Middle frontal gyrus (tissue), 1 donor: ENCODE measurements at regions not wholly inside any gene's neighbourhood (a gene's known extent, or its start where the extent isn't known, plus 50 kb on each side); places are given as distances from the start of the nearest gene placed in this dataset.
"Not testable (repeated sequence)": the region's sequence is repeated elsewhere in the genome, so short reads cannot be mapped to it uniquely, and the experiment has no call there.

Experiments
- DNase-seq: peaks from one replicate; pipeline ENCODE4 v3.0.0-alpha.2; 2015; ENCODE audit warnings: low spot score; ENCODE audit errors: extremely low spot score

DNA sequence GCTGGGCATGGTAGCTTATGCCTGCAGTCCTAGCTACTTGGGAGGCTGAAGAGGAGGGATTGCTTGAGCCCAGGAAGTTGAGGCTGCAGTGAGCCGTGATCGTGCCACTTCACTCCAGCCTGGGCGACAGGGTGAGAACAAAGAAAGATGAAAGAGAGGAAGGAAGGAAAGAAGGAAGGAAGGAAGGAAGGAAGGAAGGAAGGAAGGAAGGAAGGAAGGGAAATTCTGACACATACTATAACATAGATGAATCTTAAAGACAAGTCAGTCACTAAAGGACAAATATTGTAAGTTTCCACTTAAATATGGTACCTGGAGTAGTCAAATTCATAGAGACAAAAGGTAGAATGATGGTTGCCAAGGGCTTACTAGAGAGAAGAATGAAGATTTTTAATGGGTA is 108.0 kb upstream of the CACHD1 start:
- DNase-seq, result no peak

DNA sequence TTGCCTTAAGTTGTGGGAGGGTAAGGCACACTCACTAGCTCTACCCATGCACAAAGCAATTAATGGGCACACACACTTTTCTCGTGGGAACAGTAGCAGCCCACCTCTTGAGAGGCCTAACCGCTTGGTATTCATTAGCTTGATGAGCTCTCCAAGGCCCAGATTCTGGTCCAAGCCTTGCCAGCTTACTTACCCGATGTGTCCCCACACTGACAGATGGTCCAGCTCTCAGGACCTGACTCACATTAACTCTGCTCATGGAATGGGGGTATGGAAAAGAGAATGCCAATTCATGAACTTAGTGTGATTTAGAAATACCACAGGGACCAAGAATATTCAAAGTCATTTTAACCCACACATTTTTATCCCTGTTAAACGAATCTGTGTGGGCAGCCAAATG is 106.8 kb upstream of the CACHD1 start:
- DNase-seq, result no peak

- DNase-seq, result peak; percentile 8
Measured at GRCh38 chr1:64363616-64364015, 106.3 kb upstream of the CACHD1 start.

DNA sequence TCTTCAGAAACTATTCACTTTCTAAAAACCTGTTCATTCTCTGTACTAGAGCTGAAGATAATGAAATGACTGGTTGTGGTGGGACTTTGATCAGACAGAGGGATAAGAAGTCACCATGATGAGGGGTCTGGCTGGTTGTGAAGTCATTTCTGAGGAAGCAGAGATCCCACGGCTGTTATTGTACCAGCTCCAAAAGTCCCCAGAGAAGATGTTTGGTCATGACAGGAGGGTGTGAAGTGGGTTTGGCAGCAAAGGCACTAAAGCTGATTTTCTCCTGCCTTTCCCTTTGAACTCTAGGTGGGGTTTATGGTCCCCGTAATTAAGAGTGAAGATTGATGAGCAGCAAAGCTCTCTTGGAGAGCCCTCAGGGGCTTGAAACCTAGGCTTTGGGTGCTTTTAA is 103.1 kb upstream of the CACHD1 start:
- DNase-seq, result no peak

DNA sequence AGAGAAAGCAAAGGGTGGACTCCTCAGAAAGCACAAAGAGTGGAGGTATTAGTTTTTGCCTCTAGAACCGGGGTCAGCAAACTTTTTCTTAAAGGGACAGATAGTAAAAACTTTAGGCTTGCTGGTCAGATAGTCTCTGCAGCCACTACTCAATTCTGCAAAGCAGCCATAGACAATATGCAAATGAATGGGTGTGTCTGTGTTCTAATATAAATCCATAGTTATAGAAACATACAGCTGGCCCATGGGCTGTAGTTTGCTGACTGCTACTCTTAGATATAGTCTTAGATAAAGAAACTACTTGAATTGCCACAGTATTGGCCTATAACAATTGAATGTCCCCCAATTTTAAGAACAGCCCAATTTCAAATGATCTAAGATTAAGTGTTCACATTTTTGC is 101.6 kb upstream of the CACHD1 start:
- no peak for DNase-seq

GRCh38 chr1:64378826-64379225 is 91.1 kb upstream of the CACHD1 start:
- DNase-seq, result no peak

DNA sequence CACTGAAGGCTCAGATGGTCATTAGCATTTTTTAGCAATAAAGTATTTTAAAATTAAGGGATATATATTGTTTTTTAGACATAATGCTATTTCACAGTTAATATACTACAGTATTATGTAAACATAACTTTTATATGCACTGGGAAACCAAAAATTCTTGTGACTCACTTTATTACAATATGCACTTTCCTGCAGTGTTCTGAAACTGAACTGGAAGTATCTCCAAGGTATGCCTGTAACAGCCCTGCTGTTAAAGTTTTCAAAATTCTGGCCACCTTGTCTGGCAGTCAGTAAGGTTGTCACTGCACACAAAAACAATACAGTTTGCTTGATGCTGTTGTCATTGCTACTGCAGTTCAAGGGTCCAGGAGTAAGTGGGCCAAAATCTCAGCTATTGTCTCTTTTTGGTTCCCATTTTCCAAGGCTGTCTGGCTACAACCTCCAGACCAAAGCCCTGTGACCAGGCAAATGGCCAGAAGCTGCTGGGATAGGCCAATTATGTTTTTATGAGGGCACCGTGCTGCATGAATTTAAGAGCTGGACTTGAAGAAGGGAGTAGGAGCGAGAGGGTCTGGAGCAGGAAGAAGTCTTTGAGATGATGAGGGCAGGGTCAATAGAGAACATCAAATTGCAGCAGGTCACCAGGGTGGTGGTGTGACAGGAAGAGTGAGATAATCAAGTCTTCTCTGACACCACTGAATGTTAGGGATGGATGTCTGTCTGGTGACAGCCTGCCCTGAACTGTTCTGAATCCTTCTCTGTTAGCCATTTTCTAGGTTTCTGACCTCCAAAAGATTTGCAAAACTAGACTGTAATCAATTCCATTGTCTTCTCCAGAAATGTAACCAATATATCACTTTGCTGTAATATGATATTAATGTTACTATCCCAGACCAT is 82.3 kb upstream of the CACHD1 start:
- no peak for DNase-seq

DNA sequence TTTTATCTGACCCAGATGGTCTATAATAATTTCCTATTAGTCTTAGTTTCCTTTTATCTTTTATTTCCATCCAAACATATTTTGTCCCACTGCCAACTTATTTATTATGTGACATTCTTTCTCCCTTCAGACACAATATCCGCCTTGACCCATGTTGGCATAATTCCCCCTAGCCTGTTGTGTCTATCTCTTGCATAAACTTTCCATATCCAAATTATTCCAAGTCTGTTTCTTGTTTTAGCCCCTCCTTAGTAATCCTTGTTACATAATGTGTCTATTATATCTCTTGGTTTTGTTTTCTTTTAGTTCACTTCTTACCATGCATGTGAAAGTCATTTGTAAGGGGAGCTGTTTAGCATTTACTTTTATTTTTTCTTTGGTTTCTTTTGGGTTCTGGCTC is 81.6 kb upstream of the CACHD1 start:
- no peak for DNase-seq

DNA sequence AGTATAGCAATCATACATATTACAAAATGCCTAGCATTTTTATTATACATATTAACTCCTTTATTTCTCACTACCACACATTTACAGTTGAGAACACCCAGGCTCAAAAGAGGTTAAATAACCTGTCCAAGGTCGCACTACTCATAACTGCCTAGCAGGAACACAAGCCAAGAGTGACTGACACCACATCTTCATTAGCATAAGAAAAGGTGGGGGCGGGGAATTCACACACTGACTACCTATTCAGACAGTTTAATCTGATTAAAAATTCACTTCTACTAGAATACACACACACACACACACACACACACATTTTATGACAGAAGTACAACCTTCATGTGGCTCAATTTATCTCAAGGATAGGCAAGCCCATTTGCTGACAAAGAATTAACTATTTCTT is 77.8 kb upstream of the CACHD1 start:
- DNase-seq, result no peak

DNA sequence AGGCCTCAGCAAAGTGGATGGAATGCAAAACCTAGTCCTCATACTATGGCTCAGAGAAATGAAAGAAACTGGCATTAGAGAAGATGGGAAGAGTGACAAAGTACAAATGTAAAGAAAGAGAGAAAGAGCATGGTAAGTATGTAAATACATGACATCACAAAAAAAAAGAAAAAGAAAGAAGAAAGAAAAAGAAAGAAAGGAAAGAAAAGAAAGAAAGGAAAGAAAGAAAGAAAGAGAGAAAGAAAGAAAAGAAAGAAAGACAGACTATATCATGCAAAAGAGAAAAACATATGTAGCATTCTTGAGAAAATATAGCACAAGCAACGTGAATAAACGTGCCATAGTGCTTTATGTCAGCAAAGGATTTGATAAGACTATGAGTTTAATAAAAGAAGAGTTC is 76.1 kb upstream of the CACHD1 start:
- no peak for DNase-seq

GRCh38 chr1:64396817-64397216 is 73.1 kb upstream of the CACHD1 start:
- no peak for DNase-seq

GRCh38 chr1:64397541-64397940 is 72.4 kb upstream of the CACHD1 start:
- no peak for DNase-seq

DNA sequence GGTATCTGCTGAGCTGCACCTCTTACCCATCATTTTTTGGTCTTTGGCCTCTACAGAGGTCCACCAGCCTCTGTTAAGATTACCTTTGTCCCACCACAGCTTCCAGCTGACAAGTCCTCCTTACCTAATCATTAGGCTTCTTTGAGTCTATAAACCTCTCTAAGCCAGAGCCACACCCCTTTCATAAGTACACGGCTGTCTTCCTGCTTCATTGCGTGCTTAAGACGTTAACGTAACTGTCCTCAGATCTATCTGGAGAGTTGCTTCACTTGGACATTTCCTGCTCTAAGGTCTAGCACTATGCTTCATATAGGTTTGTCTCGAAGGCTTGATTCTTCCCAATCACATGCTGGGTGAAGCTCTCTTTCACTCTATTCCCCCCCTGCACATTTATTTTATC is 71.0 kb upstream of the CACHD1 start:
- DNase-seq, result no peak

- DNase-seq, result no peak
Measured at GRCh38 chr1:64401285-64401684, 68.6 kb upstream of the CACHD1 start.

DNA sequence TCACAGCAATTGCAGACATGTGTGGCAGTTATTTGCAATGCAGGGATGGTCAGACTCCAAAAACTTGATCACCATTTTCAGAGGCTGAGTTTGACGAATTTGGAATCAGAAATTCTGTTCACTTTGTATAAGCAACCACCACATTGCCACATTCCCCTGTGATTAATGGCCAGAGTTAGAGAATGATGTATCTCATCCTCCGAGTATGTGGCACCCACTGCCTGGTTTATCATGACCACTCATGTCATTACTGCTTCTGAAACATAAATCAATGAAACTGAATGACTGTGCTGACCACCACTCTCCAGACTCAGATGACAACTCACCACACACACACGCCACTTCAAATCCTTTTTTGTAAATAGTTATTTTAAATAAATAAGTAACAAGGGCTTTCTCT is 66.6 kb upstream of the CACHD1 start:
- no peak for DNase-seq

DNA sequence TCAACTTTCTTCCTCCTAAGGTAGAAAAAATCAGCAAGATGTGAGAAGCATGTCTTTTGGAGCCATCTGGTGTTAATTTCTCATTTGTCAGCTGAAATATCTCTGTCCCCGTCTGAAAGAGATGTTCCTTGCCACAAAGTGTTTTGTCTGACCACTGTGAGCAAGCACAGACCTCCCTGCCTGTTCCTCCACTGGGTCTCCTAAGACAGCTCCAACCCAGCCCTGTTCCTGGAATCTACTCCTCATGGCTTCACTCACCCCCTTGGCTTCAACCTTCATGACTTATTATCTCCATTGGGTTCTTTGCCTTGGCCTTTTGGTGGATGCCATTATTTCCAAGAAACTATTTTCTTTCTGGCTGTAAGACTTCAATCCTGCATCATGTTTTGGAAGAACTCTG is 65.7 kb upstream of the CACHD1 start:
- DNase-seq, result no peak

GRCh38 chr1:64405833-64406232 is 64.1 kb upstream of the CACHD1 start:
- no peak for DNase-seq

- no peak for DNase-seq
Measured at GRCh38 chr1:64410217-64410616, 59.7 kb upstream of the CACHD1 start.

- DNase-seq, result not testable (repeated sequence)
Measured at GRCh38 chr1:64414855-64415546, 54.9 kb upstream of the CACHD1 start.

DNA sequence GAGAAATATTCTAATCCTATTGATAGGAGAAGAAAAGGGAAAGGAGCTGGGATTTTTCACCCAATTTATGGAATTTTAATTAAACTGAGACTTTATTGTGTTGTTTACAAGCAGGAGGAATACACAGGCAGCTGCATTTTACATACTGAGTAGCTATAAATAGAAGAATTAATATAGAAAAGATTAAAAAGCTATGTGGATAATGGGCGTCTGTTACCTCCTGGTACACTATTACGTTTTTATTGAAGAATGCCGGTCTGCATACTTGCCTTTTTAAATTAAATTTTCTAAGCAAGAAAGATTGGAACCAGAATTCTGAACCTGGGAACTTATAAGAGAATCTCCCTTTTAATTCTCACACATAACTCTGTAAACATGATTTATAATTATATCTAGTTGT is 52.1 kb upstream of the CACHD1 start:
- DNase-seq, result no peak
